GM21390 (cell line): ENCODE measurements at regions not wholly inside any gene's neighbourhood (a gene's known extent, or its start where the extent isn't known, plus 50 kb on each side); places are given as distances from the start of the nearest gene placed in this dataset.
"Not testable (repeated sequence)": the region's sequence is repeated elsewhere in the genome, so short reads cannot be mapped to it uniquely, and the experiment has no call there.

ENCODE experiments used
- ATAC-seq: cut with Tn5 transposase; IDR thresholded peaks from one replicate; pipeline ENCODE4 v1.9.1; 2021; ENCODE audit not compliant: unreplicated experiment

- ATAC-seq = no peak
Observed at GRCh38 chr10:106392778-106393177, 771.7 kb downstream of the SORCS1 start.

GRCh38 chr10:106387063-106387462 lies 777.4 kb downstream of the SORCS1 start:
- ATAC-seq = no peak

- no peak for ATAC-seq
Observed at GRCh38 chr10:106384496-106384895, 780.0 kb downstream of the SORCS1 start.

GRCh38 chr10:106380706-106381105 lies 783.8 kb downstream of the SORCS1 start:
- ATAC-seq = no peak

- ATAC-seq = no peak
Observed at GRCh38 chr10:106378251-106378650, 786.3 kb downstream of the SORCS1 start.

- ATAC-seq = no peak
Observed at GRCh38 chr10:106370751-106371150, 793.8 kb downstream of the SORCS1 start.

- ATAC-seq = no peak
Observed at GRCh38 chr10:106360870-106361269, 803.6 kb downstream of the SORCS1 start.

- no peak for ATAC-seq
Observed at GRCh38 chr10:106355450-106355849, 809.1 kb downstream of the SORCS1 start.

- no peak for ATAC-seq
Observed at GRCh38 chr10:106348933-106349332, 815.6 kb downstream of the SORCS1 start.

- ATAC-seq = no peak
Observed at GRCh38 chr10:106347547-106347946, 817.0 kb downstream of the SORCS1 start.

GRCh38 chr10:106343539-106343938 lies 821.0 kb downstream of the SORCS1 start:
- not testable (repeated sequence) for ATAC-seq

GRCh38 chr10:106341356-106341755 lies 823.1 kb downstream of the SORCS1 start:
- ATAC-seq = no peak

GRCh38 chr10:106338486-106338885 lies 826.0 kb downstream of the SORCS1 start:
- ATAC-seq = no peak

GRCh38 chr10:106336874-106337273 lies 827.6 kb downstream of the SORCS1 start:
- no peak for ATAC-seq

GRCh38 chr10:106327747-106328146 lies 836.8 kb downstream of the SORCS1 start:
- no peak for ATAC-seq

GRCh38 chr10:106320876-106321275 lies 843.6 kb downstream of the SORCS1 start:
- no peak for ATAC-seq

- no peak for ATAC-seq
Observed at GRCh38 chr10:106320078-106320477, 844.4 kb downstream of the SORCS1 start.

GRCh38 chr10:106317554-106317953 lies 847.0 kb downstream of the SORCS1 start:
- no peak for ATAC-seq

GRCh38 chr10:106313041-106313440 lies 851.5 kb downstream of the SORCS1 start:
- ATAC-seq = no peak

GRCh38 chr10:106312087-106312486 lies 852.4 kb downstream of the SORCS1 start:
- no peak for ATAC-seq

GRCh38 chr10:106311590-106311989 lies 852.9 kb downstream of the SORCS1 start:
- no peak for ATAC-seq

- ATAC-seq = no peak
Observed at GRCh38 chr10:106310596-106310995, 853.9 kb downstream of the SORCS1 start.

GRCh38 chr10:106309376-106309775 lies 855.1 kb downstream of the SORCS1 start:
- ATAC-seq = no peak

- no peak for ATAC-seq
Observed at GRCh38 chr10:106308284-106308683, 856.2 kb downstream of the SORCS1 start.
